Colonic mucosa (tissue), 4 donors: ENCODE measurements at regions not wholly inside any gene's neighbourhood (a gene's known extent, or its start where the extent isn't known, plus 50 kb on each side); places are given as distances from the start of the nearest gene placed in this dataset.
"Not testable (repeated sequence)": the region's sequence is repeated elsewhere in the genome, so short reads cannot be mapped to it uniquely, and the experiment has no call there.

Experiments
- DNase-seq: peaks from one replicate; pipeline ENCODE4 v3.0.0-alpha.2; 2020
- H3K27ac ChIP-seq: fragments of 200-600 bp; one replicate; pipeline ENCODE4 v1.8.0; 2021
- H3K27me3 ChIP-seq: fragments of 200-600 bp; one replicate; pipeline ENCODE4 v1.8.0; 2021
- H3K36me3 ChIP-seq: fragments of 200-600 bp; one replicate; pipeline ENCODE4 v1.8.0; 2021
- H3K4me1 ChIP-seq: fragments of 200-600 bp; one replicate; pipeline ENCODE4 v1.8.0; 2021; ENCODE audit warnings: mild to moderate bottlenecking
- H3K4me3 ChIP-seq: fragments of 200-600 bp; one replicate; pipeline ENCODE4 v1.8.0; 2021
- H3K9ac ChIP-seq, 2 donors: one replicate each; pipeline ENCODE4 v1.7.0; 2013; ENCODE audit warnings: control low read depth in 2 of 2, low read depth in 2 of 2, low read length in 2 of 2
- H3K9me3 ChIP-seq: fragments of 200-600 bp; one replicate; pipeline ENCODE4 v1.8.0; 2021
- CTCF ChIP-seq: fragments of 200-600 bp; IDR thresholded peaks from one replicate; pipeline ENCODE4 v1.8.0; 2022; ENCODE audit warnings: antibody characterized with exemption, mild to moderate bottlenecking
- intact Hi-C: fragments of 100-400 bp; cut with DNase I; formaldehyde crosslinking; loops from one replicate; pipeline ENCODE4 v1.14.1; 2022
- donor health status: healthy.
- donor health status: DM: no; HTN: no; CAD: no.
- donor health status: DM: no; HTN: no; CAD: no.

GRCh38 chr4:44983083-44983482 lies 256.7 kb upstream of the GNPDA2 start:
- no peaks in the 10 kb centered on the region for H3K36me3 ChIP-seq
- no peak overlapping the region for H3K4me3 ChIP-seq
- H3K4me1 ChIP-seq: no peaks in the 10 kb centered on the region
- H3K9me3 ChIP-seq: no peaks in the 10 kb centered on the region
- DNase-seq: no peak
- no peak overlapping the region for H3K9ac ChIP-seq
- no peak for TF ChIP-seq CTCF
- intact Hi-C loops: no loop called here
- H3K27me3 ChIP-seq: no peaks in the 10 kb centered on the region
- H3K27ac ChIP-seq: no peak overlapping the region

- H3K9me3 ChIP-seq: no peaks in the 10 kb centered on the region
- H3K27me3 ChIP-seq: no peaks in the 10 kb centered on the region
- H3K27ac ChIP-seq: no peak overlapping the region
- H3K4me1 ChIP-seq: no peaks in the 10 kb centered on the region
- intact Hi-C loops: no loop called here
- H3K36me3 ChIP-seq: no peaks in the 10 kb centered on the region
- H3K4me3 ChIP-seq: no peak overlapping the region
- H3K9ac ChIP-seq: no peak overlapping the region
- DNase-seq: no peak
- TF ChIP-seq CTCF: no peak
Observed at GRCh38 chr4:44978020-44978419, 251.7 kb upstream of the GNPDA2 start.

GRCh38 chr4:44965435-44966095 lies 239.2 kb upstream of the GNPDA2 start:
- H3K36me3 ChIP-seq: no peaks in the 10 kb centered on the region
- no peaks in the 10 kb centered on the region for H3K27me3 ChIP-seq
- H3K27ac ChIP-seq: no peak overlapping the region
- H3K9me3 ChIP-seq: no peaks in the 10 kb centered on the region
- H3K4me3 ChIP-seq: no peak overlapping the region
- TF ChIP-seq CTCF: no peak
- no peaks in the 10 kb centered on the region for H3K4me1 ChIP-seq
- DNase-seq: no peak
- H3K9ac ChIP-seq: no peak overlapping the region
- intact Hi-C loops: no loop called here

GRCh38 chr4:44964086-44964485 lies 237.7 kb upstream of the GNPDA2 start:
- H3K9ac ChIP-seq, H3K27me3 ChIP-seq, intact Hi-C loops, H3K27ac ChIP-seq, DNase-seq, H3K4me1 ChIP-seq, H3K9me3 ChIP-seq, H3K36me3 ChIP-seq, H3K4me3 ChIP-seq: not testable (repeated sequence)

- Histone ChIP-seq H3K27me3 (no peaks in the 10 kb centered on the region), H3K27ac (no peak overlapping the region), H3K9me3 (no peaks in the 10 kb centered on the region), H3K9ac (no peak overlapping the region), H3K4me1 (no peaks in the 10 kb centered on the region), H3K36me3 (no peaks in the 10 kb centered on the region), H3K4me3 (no peak overlapping the region)
- DNase-seq: no peak
- intact Hi-C loops: no loop called here
- TF ChIP-seq CTCF: no peak
Observed at GRCh38 chr4:44961001-44961755, 234.8 kb upstream of the GNPDA2 start.

GRCh38 chr4:44931720-44932119 lies 205.4 kb upstream of the GNPDA2 start:
- H3K4me3 ChIP-seq: no peak overlapping the region
- H3K9ac ChIP-seq: no peak overlapping the region
- intact Hi-C loops: no loop called here
- H3K4me1 ChIP-seq: no peaks in the 10 kb centered on the region
- no peaks in the 10 kb centered on the region for H3K36me3 ChIP-seq
- H3K9me3 ChIP-seq: no peaks in the 10 kb centered on the region
- H3K27me3 ChIP-seq: no peaks in the 10 kb centered on the region
- no peak for DNase-seq
- TF ChIP-seq CTCF: no peak
- H3K27ac ChIP-seq: no peak overlapping the region
